A549 (cell line): ENCODE measurements at regions not wholly inside any gene's neighbourhood (a gene's known extent, or its start where the extent isn't known, plus 50 kb on each side); places are given as distances from the start of the nearest gene placed in this dataset.

Experiments used
- ATAC-seq, 2 experiments: fragments of 200-7000 bp in 1 of 2; fragments of >200 bp in 1 of 2; cut with Nextera tagmentation in 1 of 2; cut with Tn5 transposase in 1 of 2; 3 replicates each; pipeline versions ENCODE4 v1.8.0 to v1.9.1; 2018 to 2020; ENCODE audit warnings: mild to moderate bottlenecking in 1 of 2, moderate library complexity in 1 of 2
- CTCF ChIA-PET: fragments of 300-600 bp; sonication (Branson Sonifier 250); formaldehyde crosslinking; extraction: SDS; loops from one replicate; lab custom pipeline; 2021; ENCODE audit warnings: antibody characterized with exemption, inconsistent platforms; lab: Yijun Ruan, JAX
- POLR2A ChIA-PET: fragments of 350-600 bp; formaldehyde crosslinking; extraction: SDS; loops from one replicate; lab custom pipeline; 2021; ENCODE audit warnings: antibody characterized with exemption, inconsistent platforms; lab: Yijun Ruan, JAX
- DNase-seq, 2 experiments: peaks; one replicate each; pipeline versions ENCODE4 v3.0.0 to v3.0.0-alpha.2; 2011 to 2016; ENCODE audit warnings: low read depth in 1 of 2, low spot score in 1 of 2
- FAIRE-seq: peaks from 2 replicates; lab custom pipeline; 2011; peaks lifted over from hg19 to GRCh38; lab: Jason Lieb, UNC
- H3K27ac ChIP-seq, 2 experiments: fragments of >200 bp; sonication (Bioruptor Twin); formaldehyde crosslinking; 3 replicates each; pipeline ENCODE4 v1.5.1; 2016 to 2017
- H3K4me1 ChIP-seq: fragments of >200 bp; sonication (Bioruptor Twin); formaldehyde crosslinking; 3 replicates; pipeline ENCODE4 v1.6.1; 2016
- H3K4me2 ChIP-seq: fragments of >200 bp; sonication (Bioruptor Twin); formaldehyde crosslinking; 3 replicates; pipeline ENCODE4 v1.6.1; 2016
- H3K4me3 ChIP-seq: fragments of >200 bp; sonication (Bioruptor Twin); formaldehyde crosslinking; 3 replicates; pipeline ENCODE4 v1.5.1; 2016
- H3K9me3 ChIP-seq: fragments of >200 bp; sonication (Bioruptor Twin); formaldehyde crosslinking; 3 replicates; pipeline ENCODE4 v1.6.1; 2016
- BHLHE40 ChIP-seq: IDR thresholded peaks from 2 replicates; pipeline ENCODE4 v1.6.1; 2012; ENCODE audit warnings: low read depth, low read length, inconsistent platforms
- CHD2 ChIP-seq: fragments of 150-350 bp; IDR thresholded peaks from 2 replicates; pipeline ENCODE4 v1.6.1; 2014; ENCODE audit warnings: low read length; ENCODE audit not compliant: partially characterized antibody
- CTCF ChIP-seq: fragments of >200 bp; sonication (Bioruptor Twin); formaldehyde crosslinking; IDR thresholded peaks from 3 replicates; pipeline ENCODE4 v1.5.1; 2016
- EHMT2 ChIP-seq: fragments of 200-600 bp; sonication (generic); IDR thresholded peaks from 2 replicates; pipeline ENCODE4 v1.6.1; 2016; ENCODE audit warnings: antibody characterized with exemption, low read depth, mild to moderate bottlenecking, moderate library complexity
- FOSB ChIP-seq: fragments of 250-450 bp; sonication (Bioruptor Pico); IDR thresholded peaks from 2 replicates; pipeline ENCODE4 v1.5.0; 2020; ENCODE audit warnings: mild to moderate bottlenecking, moderate library complexity
- FOSL2 ChIP-seq, 2 experiments: fragments of 450-650 bp in 1 of 2; fragments of >200 bp in 1 of 2; sonication (Bioruptor Twin) in 1 of 2; formaldehyde crosslinking; IDR thresholded peaks; 2 replicates each; pipeline versions ENCODE4 v1.5.0 to v1.6.1; 2016 to 2020; ENCODE audit warnings: mild to moderate bottlenecking in 1 of 2, moderate library complexity in 1 of 2
- FOXS1 ChIP-seq: fragments of 250-450 bp; sonication (Bioruptor Pico); IDR thresholded peaks from 2 replicates; pipeline ENCODE4 v1.5.0; 2020; ENCODE audit warnings: mild to moderate bottlenecking, moderate library complexity
- GATA3 ChIP-seq: IDR thresholded peaks from 2 replicates; pipeline ENCODE4 v1.6.1; 2012; ENCODE audit warnings: borderline replicate concordance
- HDAC2 ChIP-seq: fragments of 200-600 bp; sonication (generic); IDR thresholded peaks from 2 replicates; pipeline ENCODE4 v1.6.1; 2016
- HOXB5 ChIP-seq: fragments of 250-450 bp; sonication (Bioruptor Pico); IDR thresholded peaks from 2 replicates; pipeline ENCODE4 v1.5.0; 2020; ENCODE audit warnings: mild to moderate bottlenecking, moderate library complexity
- JUN ChIP-seq, 2 experiments: fragments of >200 bp; sonication (Bioruptor Twin); formaldehyde crosslinking; IDR thresholded peaks; 2 replicates in 1 of 2; 3 replicates in 1 of 2; pipeline ENCODE4 v1.6.1; 2016 to 2017
- JUNB ChIP-seq: fragments of >200 bp; sonication (Bioruptor Twin); formaldehyde crosslinking; IDR thresholded peaks from 2 replicates; pipeline ENCODE4 v1.6.1; 2016
- MAFK ChIP-seq: fragments of 450-650 bp; IDR thresholded peaks from 2 replicates; pipeline ENCODE4 v1.6.1; 2014; ENCODE audit not compliant: partially characterized antibody
- MAX ChIP-seq: IDR thresholded peaks from 2 replicates; pipeline ENCODE4 v1.6.1; 2012
- MAZ ChIP-seq: fragments of 150-350 bp; IDR thresholded peaks from 2 replicates; pipeline ENCODE4 v1.6.1; 2014; ENCODE audit warnings: antibody characterized with exemption, low read depth, low read length, borderline replicate concordance
- PBX3 ChIP-seq: IDR thresholded peaks from 2 replicates; pipeline ENCODE4 v1.6.1; 2012
- POLR2AphosphoS2 ChIP-seq: conservative IDR thresholded peaks from 2 replicates; pipeline ENCODE4 v1.6.1; 2012; ENCODE audit warnings: low read length, improper control_type of control experiment, inconsistent platforms
- RAD21 ChIP-seq, 2 experiments: fragments of >200 bp in 1 of 2; sonication (Bioruptor Twin) in 1 of 2; formaldehyde crosslinking in 1 of 2; IDR thresholded peaks in 1 of 2; conservative IDR thresholded peaks in 1 of 2; 2 replicates in 1 of 2; 3 replicates in 1 of 2; pipeline ENCODE4 v1.6.1; 2012 to 2018; ENCODE audit warnings: inconsistent platforms in 1 of 2
- RNF2 ChIP-seq: fragments of 200-600 bp; sonication (generic); IDR thresholded peaks from 2 replicates; pipeline ENCODE4 v1.6.1; 2016; ENCODE audit warnings: low read depth, mild to moderate bottlenecking, antibody characterized with exemption, moderate library complexity, borderline replicate concordance
- TP53 ChIP-seq: fragments of 250-450 bp; sonication (Bioruptor Pico); IDR thresholded peaks from 2 replicates; pipeline ENCODE4 v1.5.0; 2021; ENCODE audit warnings: mild to moderate bottlenecking, moderate library complexity
- ZFP36 ChIP-seq: fragments of 450-650 bp; IDR thresholded peaks from 2 replicates; pipeline ENCODE4 v1.6.1; 2014; ENCODE audit warnings: borderline replicate concordance; ENCODE audit not compliant: partially characterized antibody
- ZNF302 ChIP-seq: fragments of 250-450 bp; sonication (Bioruptor Pico); IDR thresholded peaks from 2 replicates; pipeline ENCODE4 v1.9.0; 2021; ENCODE audit warnings: inconsistent platforms, mild to moderate bottlenecking, moderate library complexity
- WGBS: methylation state at CpG from one replicate; pipeline ENCODE4 v1.1.6; 2017; ENCODE audit errors: missing lambda C conversion rate; 5-methylcytosine and 5-hydroxymethylcytosine counted together

DNA sequence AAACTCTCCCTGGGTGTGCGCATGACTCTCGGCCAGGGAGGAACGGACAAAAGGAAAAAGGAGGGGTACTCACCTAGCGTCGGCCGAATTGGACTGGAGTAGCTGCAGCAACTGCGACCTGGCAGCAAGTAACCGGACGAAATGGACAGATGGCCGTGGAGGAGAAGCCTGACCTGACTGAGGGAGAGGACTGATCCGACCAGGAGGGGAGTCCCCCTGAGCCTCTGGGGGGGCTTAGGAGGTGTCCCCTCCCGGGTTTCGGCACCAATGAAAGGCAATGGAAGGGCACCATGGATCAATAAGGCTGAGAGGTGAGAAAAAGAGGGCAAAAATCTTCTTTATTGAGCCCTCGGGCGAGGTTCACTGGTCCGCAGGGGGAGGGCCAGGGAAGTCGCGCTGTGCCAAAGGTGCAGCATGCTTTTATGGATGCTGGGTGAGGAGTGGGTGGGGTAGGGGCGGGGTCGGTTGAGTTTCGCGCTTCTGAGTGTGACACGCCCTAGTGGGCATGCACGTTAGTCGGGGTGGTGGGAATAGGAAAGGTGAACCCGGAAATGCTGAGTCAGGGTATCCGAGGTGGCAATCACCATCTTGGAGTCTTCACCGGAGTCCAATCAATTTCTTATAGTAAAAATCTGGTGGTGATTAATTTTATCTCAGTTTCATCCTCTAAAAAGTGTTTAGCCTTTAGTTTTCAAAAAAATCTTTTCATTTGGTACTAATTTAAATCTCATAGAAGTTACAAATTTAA lies 638.5 kb upstream of the DPP6 start:
- Histone ChIP-seq H3K4me3 (no peak overlapping the region), H3K27ac (no peak overlapping the region), H3K9me3 (no peaks in the 10 kb centered on the region), H3K4me2 (no peak overlapping the region)
- WGBS = 51% methylated on average over 27 of the region's 28 CpGs
- no peak for ATAC-seq
- CTCF ChIA-PET = no interaction called here
- TF ChIP-seq MAFK = peak; percentile 55
- no peak for TF ChIP-seq MAZ
- TF ChIP-seq, all 56 proteins: peak for 1
- no peaks in the 10 kb centered on the region for H3K4me1 ChIP-seq
- POLR2A ChIA-PET = no interaction called here
- no peak for FAIRE-seq
- DNase-seq = no peak

GRCh38 chr7:153414288-153414629 lies 637.9 kb upstream of the DPP6 start:
- CTCF ChIA-PET = no interaction called here
- POLR2A ChIA-PET = no interaction called here
- Histone ChIP-seq H3K4me2 (no peak overlapping the region), H3K9me3 (no peaks in the 10 kb centered on the region)
- DNase-seq = no peak
- ATAC-seq = no peak
- TF ChIP-seq HOXB5 (CRISPR knock-in tag) (no peak), TP53 (no peak), PBX3 (no peak), EHMT2 (no peak), FOXS1 (CRISPR knock-in tag) (no peak), ZFP36 (no peak)
- TF ChIP-seq, all 56 proteins: peak for 0
- H3K4me3 ChIP-seq = no peak overlapping the region
- no peaks in the 10 kb centered on the region for H3K4me1 ChIP-seq
- no peak for FAIRE-seq
- no peak overlapping the region for H3K27ac ChIP-seq

DNA sequence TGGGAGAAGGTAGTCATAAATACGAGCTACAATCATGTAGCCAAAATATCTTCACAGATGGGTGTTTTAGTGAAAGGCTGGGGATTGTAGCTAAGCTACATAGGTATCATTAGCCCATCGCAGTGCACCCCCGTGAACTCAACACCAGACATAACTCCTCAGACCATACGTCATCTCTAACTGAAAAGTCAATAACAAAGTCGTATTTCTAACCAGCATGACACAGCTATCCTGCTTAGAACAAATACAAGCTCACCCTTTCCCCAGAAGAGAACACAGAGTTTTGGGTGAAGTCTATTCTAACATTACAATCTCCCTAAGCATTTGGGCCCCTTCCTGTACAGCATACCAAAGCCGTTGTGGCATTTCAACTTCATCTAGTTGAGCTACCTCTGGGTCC lies 636.6 kb upstream of the DPP6 start:
- FAIRE-seq (no peak), ATAC-seq (peak in 1 of 2 experiments; percentile 71; a peak in 3 of 6 replicates)

GRCh38 chr7:153422291-153423209 lies 629.6 kb upstream of the DPP6 start:
- no peak for ATAC-seq
- no peaks in the 10 kb centered on the region for H3K9me3 ChIP-seq
- 9% methylated on average over 9 of the region's 9 CpGs for WGBS
- H3K4me2 ChIP-seq = no peak overlapping the region
- CTCF ChIA-PET = no interaction called here
- H3K4me3 ChIP-seq = no peak overlapping the region
- H3K4me1 ChIP-seq = no peaks in the 10 kb centered on the region
- POLR2A ChIA-PET = no interaction called here
- no peak for DNase-seq
- no peak overlapping the region for H3K27ac ChIP-seq
- FAIRE-seq = no peak
- TF ChIP-seq RAD21 (conservative IDR thresholded peaks at IDR 0.05 in 1 of 2, IDR thresholded peaks at IDR 0.05 in 1 of 2) (no peak), RNF2 (no peak), FOSB (CRISPR knock-in tag) (no peak), BHLHE40 (no peak), CHD2 (no peak), CTCF (no peak), MAX (no peak), GATA3 (no peak), JUN (IDR thresholded peaks at IDR 0.05) (no peak), PBX3 (no peak), FOSL2 (IDR thresholded peaks at IDR 0.05) (no peak), FOSL2 (CRISPR knock-in tag; IDR thresholded peaks at IDR 0.05) (no peak), POLR2AphosphoS2 (no peak)

More for the DNA sequence above, 636.6 kb upstream of the DPP6 start:
- peak in 1 of 2 experiments; percentile 23 for DNase-seq
- WGBS = 15% methylated on average over 6 of the region's 6 CpGs
- no peaks in the 10 kb centered on the region for H3K4me1 ChIP-seq
- no peak overlapping the region for H3K27ac ChIP-seq
- TF ChIP-seq PBX3 (no peak), HDAC2 (no peak), JUNB (no peak), ZNF302 (no peak), JUN (IDR thresholded peaks at IDR 0.05) (no peak)
- H3K4me3 ChIP-seq = no peak overlapping the region
- CTCF ChIA-PET = interaction anchor here (1.0 kb wide), 1 partner anchor 30 kb away, joined by 3 read pairs; no protein-coding TSS in a partner anchor
- POLR2A ChIA-PET = no interaction called here
- H3K4me2 ChIP-seq = no peak overlapping the region
- H3K9me3 ChIP-seq = no peaks in the 10 kb centered on the region
